SU-DHL-6 (cell line): ENCODE measurements at regions not wholly inside any gene's neighbourhood (a gene's known extent, or its start where the extent isn't known, plus 50 kb on each side); places are given as distances from the start of the nearest gene placed in this dataset.

Experiments used
- EZH2phosphoT487 ChIP-seq: fragments of 200-600 bp; sonication (generic), shearing (Covaris generic); conservative IDR thresholded peaks from 2 replicates; pipeline ENCODE4 v1.6.1; 2018; ENCODE audit warnings: mild to moderate bottlenecking, antibody characterized with exemption, low read length, moderate library complexity, mixed read lengths
- TF ChIP-seq, protein P1 (sequence below): fragments of 200-600 bp; sonication (generic); IDR thresholded peaks from one replicate; pipeline ENCODE4 v1.5.1; 2017; ENCODE audit warnings: antibody characterized with exemption, mild to moderate bottlenecking, low read length, moderate library complexity; ENCODE audit not compliant: insufficient read depth, poor library complexity, severe bottlenecking

DNA sequence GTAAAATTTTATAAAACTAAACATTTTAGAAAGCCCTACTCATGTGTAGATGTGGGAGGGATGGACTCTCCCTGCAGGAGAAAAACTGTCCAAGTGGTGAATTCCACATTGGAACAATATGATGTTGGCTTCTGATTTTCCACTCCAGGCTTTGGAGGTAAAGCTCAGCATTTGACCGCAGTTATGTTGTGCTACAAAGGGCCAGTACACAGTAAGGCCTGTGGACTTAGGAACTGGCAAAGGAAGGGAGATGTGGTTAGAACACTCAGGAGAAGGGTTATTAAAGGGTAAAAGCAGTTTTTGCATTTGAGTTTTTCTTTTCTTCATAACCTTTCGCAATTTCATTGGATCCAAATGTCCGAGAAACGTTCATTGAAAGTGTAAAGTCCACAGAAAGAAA, 150.3 kb upstream of the SASH1 start:
- TF ChIP-seq, protein P1, sequence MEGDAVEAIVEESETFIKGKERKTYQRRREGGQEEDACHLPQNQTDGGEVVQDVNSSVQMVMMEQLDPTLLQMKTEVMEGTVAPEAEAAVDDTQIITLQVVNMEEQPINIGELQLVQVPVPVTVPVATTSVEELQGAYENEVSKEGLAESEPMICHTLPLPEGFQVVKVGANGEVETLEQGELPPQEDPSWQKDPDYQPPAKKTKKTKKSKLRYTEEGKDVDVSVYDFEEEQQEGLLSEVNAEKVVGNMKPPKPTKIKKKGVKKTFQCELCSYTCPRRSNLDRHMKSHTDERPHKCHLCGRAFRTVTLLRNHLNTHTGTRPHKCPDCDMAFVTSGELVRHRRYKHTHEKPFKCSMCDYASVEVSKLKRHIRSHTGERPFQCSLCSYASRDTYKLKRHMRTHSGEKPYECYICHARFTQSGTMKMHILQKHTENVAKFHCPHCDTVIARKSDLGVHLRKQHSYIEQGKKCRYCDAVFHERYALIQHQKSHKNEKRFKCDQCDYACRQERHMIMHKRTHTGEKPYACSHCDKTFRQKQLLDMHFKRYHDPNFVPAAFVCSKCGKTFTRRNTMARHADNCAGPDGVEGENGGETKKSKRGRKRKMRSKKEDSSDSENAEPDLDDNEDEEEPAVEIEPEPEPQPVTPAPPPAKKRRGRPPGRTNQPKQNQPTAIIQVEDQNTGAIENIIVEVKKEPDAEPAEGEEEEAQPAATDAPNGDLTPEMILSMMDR, result no peak
- no peak for TF ChIP-seq EZH2phosphoT487
